Ovary (tissue), 3 donors: ENCODE measurements at regions not wholly inside any gene's neighbourhood (a gene's known extent, or its start where the extent isn't known, plus 50 kb on each side); places are given as distances from the start of the nearest gene placed in this dataset.

Source experiments
- EP300 ChIP-seq: sonication (generic); formaldehyde crosslinking; IDR thresholded peaks from one replicate; pipeline ENCODE4 v1.6.1; 2017; ENCODE audit warnings: antibody characterized with exemption
- TF ChIP-seq, protein P1 (sequence below), 3 donors: fragments of 450-650 bp in 2 of 3; fragments of 200-600 bp in 1 of 3; IDR thresholded peaks; one replicate each; pipeline versions ENCODE4 v1.5.1 to v1.8.0; 2016 to 2022; ENCODE audit warnings: antibody characterized with exemption in 3 of 3, mild to moderate bottlenecking in 1 of 3
- donor health status: DM: no; HTN: no; CAD: no.

DNA sequence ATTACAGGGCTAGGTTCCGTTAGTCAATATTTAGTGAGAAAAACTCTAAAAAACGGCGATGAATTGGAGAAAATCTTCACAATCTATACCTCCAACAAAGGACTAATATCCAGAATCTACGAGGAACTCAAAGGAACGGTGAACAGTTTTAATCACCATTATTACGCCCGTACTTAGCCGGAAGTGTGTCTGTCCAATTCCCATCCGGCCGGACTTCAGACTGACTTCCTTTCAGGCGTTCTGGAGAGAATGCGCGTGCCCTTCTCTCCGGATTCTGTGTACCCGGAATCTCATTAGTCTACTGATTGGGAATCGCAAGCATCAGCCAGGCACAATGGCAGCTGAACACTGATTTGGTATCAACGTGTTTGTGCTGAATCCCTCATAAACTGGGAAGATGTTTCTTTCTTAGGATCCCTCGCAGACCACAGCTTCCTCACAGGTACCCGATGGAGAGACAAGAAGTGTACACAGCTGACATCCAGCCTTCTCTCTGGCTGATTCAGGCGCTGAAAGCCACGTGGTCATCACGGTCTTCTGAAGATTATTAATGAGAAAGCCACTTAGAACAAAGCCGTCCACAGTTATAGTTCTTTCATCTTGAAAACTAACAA, 239.9 kb downstream of the ZNF516 start:
- TF ChIP-seq, protein P1, sequence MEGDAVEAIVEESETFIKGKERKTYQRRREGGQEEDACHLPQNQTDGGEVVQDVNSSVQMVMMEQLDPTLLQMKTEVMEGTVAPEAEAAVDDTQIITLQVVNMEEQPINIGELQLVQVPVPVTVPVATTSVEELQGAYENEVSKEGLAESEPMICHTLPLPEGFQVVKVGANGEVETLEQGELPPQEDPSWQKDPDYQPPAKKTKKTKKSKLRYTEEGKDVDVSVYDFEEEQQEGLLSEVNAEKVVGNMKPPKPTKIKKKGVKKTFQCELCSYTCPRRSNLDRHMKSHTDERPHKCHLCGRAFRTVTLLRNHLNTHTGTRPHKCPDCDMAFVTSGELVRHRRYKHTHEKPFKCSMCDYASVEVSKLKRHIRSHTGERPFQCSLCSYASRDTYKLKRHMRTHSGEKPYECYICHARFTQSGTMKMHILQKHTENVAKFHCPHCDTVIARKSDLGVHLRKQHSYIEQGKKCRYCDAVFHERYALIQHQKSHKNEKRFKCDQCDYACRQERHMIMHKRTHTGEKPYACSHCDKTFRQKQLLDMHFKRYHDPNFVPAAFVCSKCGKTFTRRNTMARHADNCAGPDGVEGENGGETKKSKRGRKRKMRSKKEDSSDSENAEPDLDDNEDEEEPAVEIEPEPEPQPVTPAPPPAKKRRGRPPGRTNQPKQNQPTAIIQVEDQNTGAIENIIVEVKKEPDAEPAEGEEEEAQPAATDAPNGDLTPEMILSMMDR (IDR thresholded peaks at IDR 0.05): no peak
- no peak for TF ChIP-seq EP300
